ENCODE measurements at regions not wholly inside any gene's neighbourhood (a gene's known extent, or its start where the extent isn't known, plus 50 kb on each side); places are given as distances from the start of the nearest gene placed in this dataset.
A peak's percentile ranks its signal among the peaks of the same experiment; 100 is the strongest.

DNA sequence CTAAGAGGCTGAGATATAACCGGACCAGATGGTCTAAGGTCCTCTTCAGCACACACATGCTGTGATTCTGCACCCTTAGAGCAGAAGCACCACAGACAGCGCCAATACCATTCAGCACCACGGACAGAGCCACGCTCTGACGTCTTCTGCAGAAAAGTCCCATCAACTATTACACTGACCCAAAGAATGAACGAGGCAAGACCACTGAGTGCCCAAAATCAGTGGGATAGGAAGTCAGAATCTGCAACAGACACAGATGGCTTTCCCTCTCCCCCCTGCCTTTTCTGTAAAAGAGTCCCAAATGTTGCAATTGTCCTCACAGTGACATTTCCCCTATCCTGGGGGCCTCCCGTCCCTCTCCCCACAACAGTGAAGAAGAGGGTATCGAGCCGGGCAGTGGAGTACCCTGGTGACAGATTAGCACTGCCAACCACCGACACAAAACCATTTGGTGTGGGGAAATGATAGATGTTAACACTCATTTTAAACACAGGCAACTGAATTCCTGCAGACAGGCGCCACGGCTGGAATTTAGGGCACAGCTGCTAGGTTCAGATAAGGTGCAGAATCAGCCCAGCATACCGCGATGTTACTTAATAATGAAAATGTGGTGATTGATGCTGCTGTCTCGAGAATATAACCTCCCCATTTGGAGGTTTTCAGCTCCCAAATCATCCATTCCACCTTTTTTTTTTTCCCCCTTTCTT lies 66.6 kb upstream of the CTNNBL1 start:
- H3K9me2 ChIP-seq (ENCODE audit: insufficient read depth): no peaks in the 10 kb centered on the region
- no peaks in the 10 kb centered on the region for H3K36me3 ChIP-seq (ENCODE audit: low read depth)
- no peak overlapping the region for H3K4me2 ChIP-seq (ENCODE audit: unreplicated experiment)
- H2AFZ ChIP-seq: no peak overlapping the region
- in situ Hi-C loops (cut with MboI): no loop called here
- no peaks in the 10 kb centered on the region for H3K9me3 ChIP-seq (ENCODE audit: low read depth)
- no peaks in the 10 kb centered on the region for H3K79me2 ChIP-seq (ENCODE audit: insufficient read depth)
- H3K4me1 ChIP-seq (ENCODE audit: insufficient read depth): no peaks in the 10 kb centered on the region
- H3K27ac ChIP-seq: no peak overlapping the region
- H3K4me3 ChIP-seq: no peak overlapping the region
- H3K27me3 ChIP-seq (replicated peaks; ENCODE audit: insufficient read depth): peaks cover 18% of the 10 kb centered on the region; the same call in 1 of the 2 replicates
- WGBS, 2 experiments (ENCODE audit: low coverage in 1 of 2, low lambda C conversion rate in 2 of 2, missing lambda C conversion rate in 2 of 2): 21 to 27% methylated on average over 15 of the region's 15 CpGs
- DNase-seq: peak; percentile 63
- no peak overlapping the region for H3K9ac ChIP-seq
- TF ChIP-seq EZH2phosphoT487 (IDR thresholded peaks at IDR 0.05; ENCODE audit: insufficient read depth, low read depth) (no peak), EZH2 (IDR thresholded peaks at IDR 0.05; ENCODE audit: insufficient read depth, poor library complexity, severe bottlenecking) (no peak)
- H3F3A ChIP-seq (ENCODE audit: insufficient read depth): no peaks in the 10 kb centered on the region
- H4K20me1 ChIP-seq (ENCODE audit: insufficient read depth): no peaks in the 10 kb centered on the region

DNA sequence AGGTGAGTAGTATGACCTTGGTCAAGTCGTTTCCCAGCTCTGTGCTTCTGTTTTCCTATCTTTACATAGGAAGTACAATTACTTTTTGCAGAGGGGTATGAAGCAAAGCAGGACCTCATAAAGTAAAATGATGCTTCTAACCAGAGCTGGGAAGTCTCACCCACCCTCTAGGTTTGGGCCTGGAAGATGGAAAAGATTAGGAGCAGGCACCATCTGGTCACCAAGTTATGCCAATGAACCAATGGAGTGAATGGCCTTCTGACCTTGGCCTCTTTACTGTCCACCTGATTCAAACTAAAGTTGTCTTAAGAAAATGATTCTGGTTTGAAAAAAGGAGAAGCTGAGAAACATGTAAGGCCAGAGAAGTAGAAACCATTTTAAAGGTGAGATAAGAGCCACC lies 68.9 kb upstream of the CTNNBL1 start:
- no peaks in the 10 kb centered on the region for H3K9me3 ChIP-seq (ENCODE audit: low read depth)
- in situ Hi-C loops (cut with MboI): no loop called here
- 0 to 3% methylated on average over 1 of the region's 1 CpG for WGBS, 2 experiments (ENCODE audit: low coverage in 1 of 2, low lambda C conversion rate in 2 of 2, missing lambda C conversion rate in 2 of 2)

DNA sequence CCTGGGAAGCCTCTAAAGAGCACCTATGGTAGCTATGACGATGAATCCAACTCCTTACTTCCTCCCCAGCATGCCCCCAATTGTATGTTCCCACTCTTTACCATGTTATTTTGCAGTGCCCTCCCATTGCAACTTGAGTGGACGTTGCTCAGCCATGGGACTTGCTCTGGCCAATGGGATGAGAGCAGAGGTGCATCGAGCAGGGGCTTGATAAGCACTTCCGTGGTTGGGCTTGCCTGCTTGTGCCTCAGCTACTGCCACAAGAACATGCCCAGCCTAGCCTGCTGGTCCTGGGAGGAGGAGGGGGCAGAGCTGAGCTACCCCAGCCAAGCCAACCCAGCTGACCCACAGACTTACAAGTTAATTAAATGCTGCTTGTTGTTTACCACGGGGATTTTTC lies 71.1 kb upstream of the CTNNBL1 start:
- Histone ChIP-seq H3K27ac (no peak overlapping the region), H3K4me3 (no peak overlapping the region), H4K20me1 (ENCODE audit: insufficient read depth) (no peaks in the 10 kb centered on the region), H3K79me2 (ENCODE audit: insufficient read depth) (no peaks in the 10 kb centered on the region), H3K27me3 (replicated peaks; ENCODE audit: insufficient read depth) (peaks cover 13% of the 10 kb centered on the region), H3K4me1 (ENCODE audit: insufficient read depth) (no peaks in the 10 kb centered on the region), H3K9ac (no peak overlapping the region), H3K9me2 (ENCODE audit: insufficient read depth) (no peaks in the 10 kb centered on the region), H2AFZ (no peak overlapping the region), H3F3A (ENCODE audit: insufficient read depth) (no peaks in the 10 kb centered on the region), H3K9me3 (ENCODE audit: low read depth) (no peaks in the 10 kb centered on the region), H3K36me3 (ENCODE audit: low read depth) (no peaks in the 10 kb centered on the region), H3K4me2 (ENCODE audit: unreplicated experiment) (no peak overlapping the region)
- no peak for TF ChIP-seq EZH2 (IDR thresholded peaks at IDR 0.05; ENCODE audit: insufficient read depth, poor library complexity, severe bottlenecking)
- no peak for TF ChIP-seq EZH2phosphoT487 (IDR thresholded peaks at IDR 0.05; ENCODE audit: insufficient read depth, low read depth)
- no peak for DNase-seq
- WGBS, 2 experiments (ENCODE audit: low coverage in 1 of 2, low lambda C conversion rate in 2 of 2, missing lambda C conversion rate in 2 of 2): 5 to 6% methylated on average over 5 of the region's 5 CpGs
- in situ Hi-C loops (cut with MboI): no loop called here

More for the DNA sequence above, 68.9 kb upstream of the CTNNBL1 start:
- Histone ChIP-seq H3K9me2 (ENCODE audit: insufficient read depth) (no peaks in the 10 kb centered on the region), H3K79me2 (ENCODE audit: insufficient read depth) (no peaks in the 10 kb centered on the region), H3K4me1 (ENCODE audit: insufficient read depth) (no peaks in the 10 kb centered on the region), H3F3A (ENCODE audit: insufficient read depth) (no peaks in the 10 kb centered on the region), H3K27ac (no peak overlapping the region), H4K20me1 (ENCODE audit: insufficient read depth) (no peaks in the 10 kb centered on the region), H3K9ac (no peak overlapping the region), H3K4me3 (no peak overlapping the region), H3K27me3 (replicated peaks; ENCODE audit: insufficient read depth) (peaks cover 13% of the 10 kb centered on the region; the same call in 1 of the 2 replicates), H2AFZ (no peak overlapping the region), H3K36me3 (ENCODE audit: low read depth) (no peaks in the 10 kb centered on the region), H3K4me2 (ENCODE audit: unreplicated experiment) (no peak overlapping the region)
- TF ChIP-seq EZH2phosphoT487 (IDR thresholded peaks at IDR 0.05; ENCODE audit: insufficient read depth, low read depth) (no peak), EZH2 (IDR thresholded peaks at IDR 0.05; ENCODE audit: insufficient read depth, poor library complexity, severe bottlenecking) (no peak)
- DNase-seq: no peak

DNA sequence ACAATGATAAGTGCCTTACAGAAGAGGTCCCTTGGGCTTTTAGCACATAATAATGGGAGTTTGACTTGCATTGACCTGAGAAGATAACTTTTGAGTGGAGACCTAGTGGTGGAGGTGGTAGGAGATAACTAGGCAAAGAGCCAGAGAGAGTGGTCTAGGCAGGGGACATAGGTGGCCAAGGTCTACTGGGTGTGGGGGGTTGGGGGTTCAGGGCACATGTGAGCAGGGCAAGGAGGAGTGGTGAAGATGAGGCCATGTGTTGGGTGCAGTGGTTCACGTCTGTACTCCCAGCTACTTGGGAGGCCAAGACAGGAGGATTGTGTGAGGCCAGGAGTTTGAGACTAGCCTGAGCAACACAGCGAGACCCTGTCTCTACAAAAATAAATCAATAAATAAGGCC lies 74.3 kb upstream of the CTNNBL1 start:
- no peak overlapping the region for H2AFZ ChIP-seq
- TF ChIP-seq EZH2phosphoT487 (IDR thresholded peaks at IDR 0.05; ENCODE audit: insufficient read depth, low read depth): no peak
- no peak for TF ChIP-seq EZH2 (IDR thresholded peaks at IDR 0.05; ENCODE audit: insufficient read depth, poor library complexity, severe bottlenecking)
- 13 to 19% methylated on average over 2 of the region's 2 CpGs for WGBS, 2 experiments (ENCODE audit: low coverage in 1 of 2, low lambda C conversion rate in 2 of 2, missing lambda C conversion rate in 2 of 2)
- no peaks in the 10 kb centered on the region for H3K4me1 ChIP-seq (ENCODE audit: insufficient read depth)
- H3K27me3 ChIP-seq (replicated peaks; ENCODE audit: insufficient read depth): peaks cover 17% of the 10 kb centered on the region
- H3K9me3 ChIP-seq (ENCODE audit: low read depth): no peaks in the 10 kb centered on the region
- no peak overlapping the region for H3K9ac ChIP-seq
- H3K36me3 ChIP-seq (ENCODE audit: low read depth): no peaks in the 10 kb centered on the region
- H4K20me1 ChIP-seq (ENCODE audit: insufficient read depth): no peaks in the 10 kb centered on the region
- no peak for DNase-seq
- H3K27ac ChIP-seq: no peak overlapping the region
- in situ Hi-C loops (cut with MboI): no loop called here
- no peaks in the 10 kb centered on the region for H3F3A ChIP-seq (ENCODE audit: insufficient read depth)
- H3K9me2 ChIP-seq (ENCODE audit: insufficient read depth): no peaks in the 10 kb centered on the region
- H3K4me3 ChIP-seq: no peak overlapping the region
- no peaks in the 10 kb centered on the region for H3K79me2 ChIP-seq (ENCODE audit: insufficient read depth)
- no peak overlapping the region for H3K4me2 ChIP-seq (ENCODE audit: unreplicated experiment)

Data from GM23248 (cell line).